ACC112 (cell line): ENCODE measurements at regions not wholly inside any gene's neighbourhood (a gene's known extent, or its start where the extent isn't known, plus 50 kb on each side); places are given as distances from the start of the nearest gene placed in this dataset.
A peak's percentile ranks its signal among the peaks of the same experiment; 100 is the strongest.
"Not testable (repeated sequence)": the region's sequence is repeated elsewhere in the genome, so short reads cannot be mapped to it uniquely, and the experiment has no call there.

Experiments
- H2AFZ ChIP-seq: fragments of 200-600 bp; sonication (generic); one replicate; pipeline ENCODE4 v1.6.0; 2017; ENCODE audit warnings: antibody characterized with exemption, low read length; ENCODE audit not compliant: unreplicated experiment
- H3K27ac ChIP-seq: fragments of 200-600 bp; sonication (generic); 2 replicates; pipeline ENCODE4 v1.5.1; 2014; ENCODE audit warnings: low read depth, mild to moderate bottlenecking, antibody characterized with exemption, low read length, moderate library complexity
- H3K27me3 ChIP-seq: fragments of 200-600 bp; sonication (generic); 2 replicates; pipeline ENCODE4 v1.6.1; 2014; ENCODE audit warnings: mild to moderate bottlenecking, antibody characterized with exemption, low read length, moderate library complexity, mixed read lengths; ENCODE audit not compliant: insufficient read depth
- H3K36me3 ChIP-seq: fragments of 200-600 bp; sonication (generic); 2 replicates; pipeline ENCODE4 v1.6.1; 2016; ENCODE audit warnings: mild to moderate bottlenecking, antibody characterized with exemption, low read length, moderate library complexity, mixed read lengths; ENCODE audit not compliant: insufficient read depth
- H3K4me1 ChIP-seq: fragments of 200-600 bp; sonication (generic); one replicate; pipeline ENCODE4 v1.6.1; 2016; ENCODE audit warnings: low read length, mixed read lengths; ENCODE audit not compliant: insufficient read depth, unreplicated experiment, control insufficient read depth
- H3K4me3 ChIP-seq: fragments of 200-600 bp; sonication (generic); 2 replicates; pipeline ENCODE4 v1.5.1; 2014; ENCODE audit warnings: mild to moderate bottlenecking, low read depth, low read length
- H3K79me2 ChIP-seq: fragments of 200-600 bp; sonication (generic); one replicate; pipeline ENCODE4 v1.6.0; 2016; ENCODE audit warnings: low read length; ENCODE audit not compliant: control insufficient read depth, unreplicated experiment, insufficient read depth

GRCh38 chr7:54931532-54931931 is 87.3 kb upstream of the EGFR start:
- Histone ChIP-seq H3K27ac (no peak overlapping the region), H3K4me3 (no peak overlapping the region), H3K27me3 (no peaks in the 10 kb centered on the region), H3K4me1 (peaks cover 9% of the 10 kb centered on the region), H3K79me2 (no peaks in the 10 kb centered on the region), H2AFZ (no peak overlapping the region), H3K36me3 (no peaks in the 10 kb centered on the region)

DNA sequence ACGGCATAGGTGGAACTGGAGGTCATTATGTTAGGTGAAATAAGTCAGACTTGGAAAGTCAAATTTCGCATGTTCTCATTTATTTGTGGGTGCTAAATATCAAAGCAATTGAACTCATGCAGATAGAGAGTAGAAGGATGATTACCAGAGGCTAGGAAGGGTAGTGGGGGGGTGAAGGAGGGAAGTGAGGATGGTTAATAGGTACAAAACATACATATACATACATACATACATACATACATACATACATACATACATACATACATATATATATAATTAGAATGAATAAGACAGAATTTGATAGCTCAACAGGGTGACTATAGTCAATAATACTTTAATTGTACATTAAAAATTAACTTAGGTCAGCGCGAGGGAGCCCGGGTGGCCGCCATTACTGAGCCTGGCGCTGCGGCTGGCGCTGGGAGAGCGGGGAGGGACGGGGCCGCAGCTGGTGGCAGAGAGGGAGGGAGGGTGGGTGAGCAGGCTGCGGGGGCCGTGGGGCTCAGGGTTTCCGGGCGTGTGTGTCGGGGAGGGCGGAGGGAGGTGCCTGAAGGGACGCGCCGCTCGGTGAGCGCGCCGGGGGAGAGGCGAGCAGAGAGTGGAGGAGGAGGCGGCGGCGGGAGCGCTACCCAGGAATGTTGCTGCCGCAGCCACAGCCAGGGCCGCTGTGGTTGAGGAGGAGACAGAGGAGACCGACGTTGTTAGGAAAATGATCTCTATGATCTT is 85.8 kb upstream of the EGFR start:
- H3K27me3 ChIP-seq: no peaks in the 10 kb centered on the region
- peak overlapping the region; percentile 76 for H3K4me3 ChIP-seq
- H2AFZ ChIP-seq: peak overlapping the region; percentile 90
- H3K36me3 ChIP-seq: no peaks in the 10 kb centered on the region
- H3K79me2 ChIP-seq: no peaks in the 10 kb centered on the region
- H3K27ac ChIP-seq: no peak overlapping the region
- peaks cover 9% of the 10 kb centered on the region for H3K4me1 ChIP-seq

DNA sequence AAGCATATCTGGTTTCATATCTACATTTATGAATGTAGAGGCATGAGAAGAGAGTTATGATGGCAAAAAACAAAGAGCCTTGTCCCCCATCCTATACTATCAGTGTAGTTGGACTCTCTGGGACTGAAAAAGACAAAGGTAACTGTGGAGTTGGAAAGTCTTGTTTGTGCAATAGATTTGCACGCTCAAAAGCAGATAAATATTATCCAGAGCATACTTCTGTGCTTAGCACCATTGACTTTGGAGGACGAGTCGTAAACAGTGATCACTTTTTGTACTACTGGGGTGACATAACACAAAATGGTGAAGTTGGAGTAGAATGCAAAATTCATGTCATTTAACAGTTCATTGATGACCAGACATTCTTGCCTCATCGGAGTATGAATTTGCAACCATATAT is 85.2 kb upstream of the EGFR start:
- peaks cover 9% of the 10 kb centered on the region for H3K4me1 ChIP-seq
- no peaks in the 10 kb centered on the region for H3K36me3 ChIP-seq
- peak overlapping the region; percentile 90 for H2AFZ ChIP-seq
- H3K27ac ChIP-seq: no peak overlapping the region
- no peaks in the 10 kb centered on the region for H3K79me2 ChIP-seq
- H3K4me3 ChIP-seq: peak overlapping the region; percentile 76
- no peaks in the 10 kb centered on the region for H3K27me3 ChIP-seq

- H3K36me3 ChIP-seq: no peaks in the 10 kb centered on the region
- H2AFZ ChIP-seq: no peak overlapping the region
- H3K79me2 ChIP-seq: no peaks in the 10 kb centered on the region
- no peak overlapping the region for H3K27ac ChIP-seq
- no peaks in the 10 kb centered on the region for H3K27me3 ChIP-seq
- H3K4me3 ChIP-seq: no peak overlapping the region
- H3K4me1 ChIP-seq: no peaks in the 10 kb centered on the region
These were observed 78.1 kb upstream of the EGFR start for GRCh38 chr7:54940748-54941147.

GRCh38 chr7:54944179-54944578 is 74.6 kb upstream of the EGFR start:
- Histone ChIP-seq H3K79me2 (no peaks in the 10 kb centered on the region), H3K27ac (no peak overlapping the region), H3K4me3 (no peak overlapping the region), H3K27me3 (no peaks in the 10 kb centered on the region), H3K36me3 (no peaks in the 10 kb centered on the region), H3K4me1 (no peaks in the 10 kb centered on the region), H2AFZ (no peak overlapping the region)

- H3K4me3 ChIP-seq: no peak overlapping the region
- H3K27me3 ChIP-seq: no peaks in the 10 kb centered on the region
- no peaks in the 10 kb centered on the region for H3K79me2 ChIP-seq
- no peaks in the 10 kb centered on the region for H3K36me3 ChIP-seq
- no peak overlapping the region for H2AFZ ChIP-seq
- no peaks in the 10 kb centered on the region for H3K4me1 ChIP-seq
- no peak overlapping the region for H3K27ac ChIP-seq
These were observed 72.5 kb upstream of the EGFR start for GRCh38 chr7:54946271-54946670.

- H3K4me3 ChIP-seq: no peak overlapping the region
- no peaks in the 10 kb centered on the region for H3K4me1 ChIP-seq
- no peaks in the 10 kb centered on the region for H3K36me3 ChIP-seq
- H3K27ac ChIP-seq: no peak overlapping the region
- no peaks in the 10 kb centered on the region for H3K79me2 ChIP-seq
- no peak overlapping the region for H2AFZ ChIP-seq
- H3K27me3 ChIP-seq: no peaks in the 10 kb centered on the region
These were observed 72.1 kb upstream of the EGFR start for GRCh38 chr7:54946764-54947163.

- no peaks in the 10 kb centered on the region for H3K4me1 ChIP-seq
- H2AFZ ChIP-seq: no peak overlapping the region
- no peaks in the 10 kb centered on the region for H3K27me3 ChIP-seq
- H3K27ac ChIP-seq: no peak overlapping the region
- H3K79me2 ChIP-seq: no peaks in the 10 kb centered on the region
- H3K36me3 ChIP-seq: no peaks in the 10 kb centered on the region
- no peak overlapping the region for H3K4me3 ChIP-seq
These were observed 71.6 kb upstream of the EGFR start for GRCh38 chr7:54947266-54947665.

GRCh38 chr7:54949514-54949913 is 69.3 kb upstream of the EGFR start:
- not testable (repeated sequence) for H3K4me3 ChIP-seq

DNA sequence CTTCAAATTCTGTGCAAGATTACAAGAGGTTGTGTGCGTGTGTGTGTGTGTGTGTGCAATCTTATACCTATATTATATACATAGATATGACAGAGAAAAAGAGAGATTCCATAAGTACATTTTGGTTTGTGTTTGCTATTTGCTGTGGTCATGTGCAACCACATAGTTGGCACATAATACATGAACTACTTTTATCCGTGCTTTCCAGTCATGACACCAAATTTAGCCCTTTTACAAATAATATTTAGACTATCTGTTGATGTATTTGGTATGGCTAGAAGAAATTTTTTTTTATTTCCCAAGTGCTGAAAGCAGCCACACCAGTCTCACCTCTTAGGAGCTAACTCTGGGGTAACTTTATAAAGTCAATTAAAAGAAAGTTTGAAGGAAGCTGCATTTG is 63.5 kb upstream of the EGFR start:
- no peak overlapping the region for H3K4me3 ChIP-seq
- no peaks in the 10 kb centered on the region for H3K4me1 ChIP-seq
- no peak overlapping the region for H3K27ac ChIP-seq
- no peak overlapping the region for H2AFZ ChIP-seq
- H3K27me3 ChIP-seq: no peaks in the 10 kb centered on the region
- no peaks in the 10 kb centered on the region for H3K36me3 ChIP-seq
- no peaks in the 10 kb centered on the region for H3K79me2 ChIP-seq

More at GRCh38 chr7:54949514-54949913, 69.3 kb upstream of the EGFR start:
- H3K27me3 ChIP-seq, H2AFZ ChIP-seq, H3K79me2 ChIP-seq, H3K36me3 ChIP-seq, H3K4me1 ChIP-seq, H3K27ac ChIP-seq: not testable (repeated sequence)

DNA sequence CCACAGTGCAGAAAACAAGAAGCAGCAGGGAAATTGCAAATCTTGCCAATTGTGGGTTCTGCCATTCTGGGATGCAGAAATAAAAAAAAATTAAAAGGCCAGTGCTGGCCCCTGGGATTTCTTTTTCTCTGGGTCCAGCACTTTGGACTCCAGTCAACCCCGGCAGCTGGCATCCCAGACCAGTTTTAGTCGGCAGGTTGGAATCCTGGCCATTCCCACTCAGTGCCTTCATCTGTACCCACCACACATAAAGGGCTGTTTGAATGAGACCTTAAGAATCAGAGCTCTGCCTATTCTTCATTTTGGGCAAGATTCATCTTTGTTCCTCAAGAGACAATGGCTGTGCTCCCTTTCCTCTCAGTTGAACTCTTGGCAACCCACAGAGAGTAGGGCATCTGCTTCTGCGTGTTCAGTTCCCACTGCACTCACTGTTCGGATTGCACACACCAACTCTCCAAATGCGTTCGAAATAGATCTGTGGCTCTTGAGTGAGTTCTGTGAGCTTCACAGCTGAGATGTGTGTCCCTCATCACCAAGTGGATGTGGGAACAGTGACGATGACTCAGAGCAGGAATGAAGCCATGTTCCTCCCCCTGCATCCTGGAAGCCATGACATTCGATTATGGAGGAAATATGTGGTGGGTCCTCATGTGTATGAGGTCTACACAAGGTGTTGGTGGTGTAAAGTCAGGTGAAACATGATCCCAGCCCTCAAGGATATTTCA is 63.0 kb upstream of the EGFR start:
- no peak overlapping the region for H3K27ac ChIP-seq
- H3K79me2 ChIP-seq: no peaks in the 10 kb centered on the region
- H3K4me3 ChIP-seq: no peak overlapping the region
- H3K27me3 ChIP-seq: no peaks in the 10 kb centered on the region
- no peaks in the 10 kb centered on the region for H3K36me3 ChIP-seq
- H2AFZ ChIP-seq: no peak overlapping the region
- H3K4me1 ChIP-seq: no peaks in the 10 kb centered on the region
